C1 segment of cervical spinal cord (tissue), 14 donors: ENCODE measurements at regions not wholly inside any gene's neighbourhood (a gene's known extent, or its start where the extent isn't known, plus 50 kb on each side); places are given as distances from the start of the nearest gene placed in this dataset.

Source experiments
- DNase-seq, 14 donors: peaks; one replicate each; lab custom pipeline; 2025; lab: John Stamatoyannopoulos, UW

- DNase-seq, result no peak
Measured at GRCh38 chr11:37786214-37786755, 1188.2 kb upstream of the RAG2 start.

GRCh38 chr11:37774441-37774840, 1176.4 kb upstream of the RAG2 start:
- DNase-seq, result no peak

GRCh38 chr11:37770145-37770544, 1172.1 kb upstream of the RAG2 start:
- no peak for DNase-seq

GRCh38 chr11:37762079-37762478, 1164.0 kb upstream of the RAG2 start:
- no peak for DNase-seq

GRCh38 chr11:37755521-37755920, 1157.5 kb upstream of the RAG2 start:
- no peak for DNase-seq

- no peak for DNase-seq
Measured at GRCh38 chr11:37748641-37749040, 1150.6 kb upstream of the RAG2 start.

GRCh38 chr11:37747121-37747520, 1149.1 kb upstream of the RAG2 start:
- DNase-seq, result no peak

- no peak for DNase-seq
Measured at GRCh38 chr11:37727371-37727770, 1129.3 kb upstream of the RAG2 start.

GRCh38 chr11:37724315-37724714, 1126.3 kb upstream of the RAG2 start:
- DNase-seq, result no peak

GRCh38 chr11:37721485-37721884, 1123.4 kb upstream of the RAG2 start:
- no peak for DNase-seq

GRCh38 chr11:37718431-37718999, 1120.5 kb upstream of the RAG2 start:
- DNase-seq, result peak in 1 of 14 donors; percentile 1

GRCh38 chr11:37712251-37712650, 1114.2 kb upstream of the RAG2 start:
- DNase-seq, result no peak

- no peak for DNase-seq
Measured at GRCh38 chr11:37710031-37710430, 1112.0 kb upstream of the RAG2 start.

GRCh38 chr11:37704791-37705190, 1106.8 kb upstream of the RAG2 start:
- no peak for DNase-seq

GRCh38 chr11:37699644-37700043, 1101.6 kb upstream of the RAG2 start:
- no peak for DNase-seq

GRCh38 chr11:37695283-37695682, 1097.2 kb upstream of the RAG2 start:
- no peak for DNase-seq

- no peak for DNase-seq
Measured at GRCh38 chr11:37689951-37690350, 1091.9 kb upstream of the RAG2 start.

- no peak for DNase-seq
Measured at GRCh38 chr11:37688456-37688855, 1090.4 kb upstream of the RAG2 start.

- no peak for DNase-seq
Measured at GRCh38 chr11:37687130-37687529, 1089.1 kb upstream of the RAG2 start.

- DNase-seq, result no peak
Measured at GRCh38 chr11:37671321-37671720, 1073.3 kb upstream of the RAG2 start.

- no peak for DNase-seq
Measured at GRCh38 chr11:37666960-37667359, 1068.9 kb upstream of the RAG2 start.

GRCh38 chr11:37657645-37658044, 1059.6 kb upstream of the RAG2 start:
- no peak for DNase-seq

GRCh38 chr11:37647767-37648166, 1049.7 kb upstream of the RAG2 start:
- DNase-seq, result no peak

- DNase-seq, result no peak
Measured at GRCh38 chr11:37643968-37644367, 1045.9 kb upstream of the RAG2 start.
